Neural progenitor cell (in vitro differentiated cells): ENCODE measurements at regions not wholly inside any gene's neighbourhood (a gene's known extent, or its start where the extent isn't known, plus 50 kb on each side); places are given as distances from the start of the nearest gene placed in this dataset.

Source experiments
- CTCF ChIP-seq: fragments of 200-600 bp; sonication (generic); IDR thresholded peaks from 2 replicates; pipeline ENCODE4 v1.5.1; 2017; ENCODE audit warnings: antibody characterized with exemption, mild to moderate bottlenecking
- EZH2 ChIP-seq: fragments of 200-600 bp; sonication (generic); IDR thresholded peaks from 2 replicates; pipeline ENCODE4 v1.6.1; 2017; ENCODE audit warnings: antibody characterized with exemption, mild to moderate bottlenecking, moderate library complexity

DNA sequence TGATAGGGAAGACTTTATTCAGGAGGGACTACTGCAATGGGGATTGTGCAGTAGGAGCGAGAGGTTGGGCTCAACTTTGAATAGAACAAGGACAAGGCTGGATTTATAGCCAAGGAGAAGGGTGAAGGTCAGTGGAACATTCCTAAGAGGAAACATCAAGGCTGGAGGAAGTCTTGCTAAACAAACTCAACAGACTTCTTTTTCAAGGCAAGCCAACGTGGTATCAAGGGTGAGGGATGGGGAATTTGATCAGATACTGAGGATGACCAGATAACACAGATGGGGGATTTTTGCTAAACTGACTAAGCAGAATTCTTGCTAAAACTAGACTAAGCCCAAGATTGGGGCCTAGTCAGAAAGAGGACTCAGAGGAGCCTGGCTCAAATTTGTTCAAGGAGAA, 107.3 kb downstream of the DUSP10 start:
- no peak for TF ChIP-seq EZH2
- no peak for TF ChIP-seq CTCF
